ENCODE measurements at regions not wholly inside any gene's neighbourhood (a gene's known extent, or its start where the extent isn't known, plus 50 kb on each side); places are given as distances from the start of the nearest gene placed in this dataset.

- Mint-ChIP-seq H3K27me3 (no peaks in the 10 kb centered on the region), H3K4me1 (no peaks in the 10 kb centered on the region), H3K9me3 (peaks cover 0 to 3% (median 0%) of the 10 kb centered on the region in 7 donors), H3K27ac (no peak overlapping the region), H3K4me3 (no peak overlapping the region), H3K36me3 (no peaks in the 10 kb centered on the region)
- Histone ChIP-seq H3K27me3 (ENCODE audit: control insufficient read depth, insufficient read depth, low read length) (no peaks in the 10 kb centered on the region), H3K27ac (ENCODE audit: insufficient read depth, low read length, poor library complexity, severe bottlenecking) (no peak overlapping the region), H3K4me3 (ENCODE audit: low read depth, low read length) (no peak overlapping the region), H3K36me3 (ENCODE audit: control insufficient read depth, insufficient read depth, low read length) (no peaks in the 10 kb centered on the region), H3K4me1 (ENCODE audit: control insufficient read depth, insufficient read depth, low read length, poor library complexity, severe bottlenecking) (no peaks in the 10 kb centered on the region), H3K9me3 (ENCODE audit: control insufficient read depth in 2 of 2, low read length in 2 of 2) (no peaks in the 10 kb centered on the region)
- DNase-seq (no peak), ATAC-seq (ENCODE audit: low read depth in 2 of 2) (no peak)
These were observed 67.3 kb upstream of the SHH start for GRCh38 chr7:155879592-155879991.

GRCh38 chr7:155878674-155879073 lies 66.4 kb upstream of the SHH start:
- H3K27ac ChIP-seq (ENCODE audit: insufficient read depth, low read length, poor library complexity, severe bottlenecking) = no peak overlapping the region
- Mint-ChIP-seq H3K4me1 (no peaks in the 10 kb centered on the region), H3K9me3 (peaks cover 0 to 3% (median 0%) of the 10 kb centered on the region in 7 donors), H3K36me3 (no peaks in the 10 kb centered on the region), H3K27ac (no peak overlapping the region), H3K4me3 (no peak overlapping the region), H3K27me3 (peaks cover 6% of the 10 kb centered on the region)
- no peak overlapping the region for H3K4me3 ChIP-seq (ENCODE audit: low read depth, low read length)
- H3K27me3 ChIP-seq (ENCODE audit: control insufficient read depth, insufficient read depth, low read length) = no peaks in the 10 kb centered on the region
- no peaks in the 10 kb centered on the region for H3K4me1 ChIP-seq (ENCODE audit: control insufficient read depth, insufficient read depth, low read length, poor library complexity, severe bottlenecking)
- no peaks in the 10 kb centered on the region for H3K36me3 ChIP-seq (ENCODE audit: control insufficient read depth, insufficient read depth, low read length)
- DNase-seq (no peak), ATAC-seq (ENCODE audit: low read depth in 2 of 2) (no peak)
- no peaks in the 10 kb centered on the region for H3K9me3 ChIP-seq (ENCODE audit: control insufficient read depth in 2 of 2, low read length in 2 of 2)

GRCh38 chr7:155878250-155878649 lies 66.0 kb upstream of the SHH start:
- H3K27me3 Mint-ChIP-seq = peaks cover 6% of the 10 kb centered on the region
- Histone ChIP-seq H3K9me3 (ENCODE audit: control insufficient read depth in 2 of 2, low read length in 2 of 2) (no peaks in the 10 kb centered on the region), H3K36me3 (ENCODE audit: control insufficient read depth, insufficient read depth, low read length) (no peaks in the 10 kb centered on the region), H3K4me1 (ENCODE audit: control insufficient read depth, insufficient read depth, low read length, poor library complexity, severe bottlenecking) (no peaks in the 10 kb centered on the region), H3K27me3 (ENCODE audit: control insufficient read depth, insufficient read depth, low read length) (no peaks in the 10 kb centered on the region), H3K4me3 (ENCODE audit: low read depth, low read length) (no peak overlapping the region), H3K27ac (ENCODE audit: insufficient read depth, low read length, poor library complexity, severe bottlenecking) (no peak overlapping the region)
- no peak for ATAC-seq (ENCODE audit: low read depth in 2 of 2)
- H3K4me1 Mint-ChIP-seq = no peaks in the 10 kb centered on the region
- no peaks in the 10 kb centered on the region for H3K36me3 Mint-ChIP-seq
- DNase-seq = no peak
- H3K4me3 Mint-ChIP-seq = no peak overlapping the region
- peaks cover 0 to 3% (median 0%) of the 10 kb centered on the region in 7 donors for H3K9me3 Mint-ChIP-seq
- no peak overlapping the region for H3K27ac Mint-ChIP-seq

GRCh38 chr7:155877167-155877566 lies 64.9 kb upstream of the SHH start:
- Mint-ChIP-seq H3K4me1 (no peaks in the 10 kb centered on the region), H3K4me3 (no peak overlapping the region), H3K27ac (no peak overlapping the region), H3K27me3 (peaks cover 6% of the 10 kb centered on the region), H3K9me3 (peaks cover 0 to 3% (median 0%) of the 10 kb centered on the region in 7 donors), H3K36me3 (no peaks in the 10 kb centered on the region)
- no peaks in the 10 kb centered on the region for H3K9me3 ChIP-seq (ENCODE audit: control insufficient read depth in 2 of 2, low read length in 2 of 2)
- H3K36me3 ChIP-seq (ENCODE audit: control insufficient read depth, insufficient read depth, low read length) = no peaks in the 10 kb centered on the region
- DNase-seq = no peak
- no peaks in the 10 kb centered on the region for H3K4me1 ChIP-seq (ENCODE audit: control insufficient read depth, insufficient read depth, low read length, poor library complexity, severe bottlenecking)
- no peak overlapping the region for H3K27ac ChIP-seq (ENCODE audit: insufficient read depth, low read length, poor library complexity, severe bottlenecking)
- H3K27me3 ChIP-seq (ENCODE audit: control insufficient read depth, insufficient read depth, low read length) = no peaks in the 10 kb centered on the region
- no peak for ATAC-seq (ENCODE audit: low read depth in 2 of 2)
- no peak overlapping the region for H3K4me3 ChIP-seq (ENCODE audit: low read depth, low read length)

GRCh38 chr7:155874411-155874810 lies 62.1 kb upstream of the SHH start:
- Mint-ChIP-seq H3K9me3 (peaks cover 0 to 1% (median 0%) of the 10 kb centered on the region in 7 donors), H3K27me3 (peaks cover 16% of the 10 kb centered on the region), H3K27ac (no peak overlapping the region), H3K4me1 (no peaks in the 10 kb centered on the region), H3K4me3 (no peak overlapping the region), H3K36me3 (no peaks in the 10 kb centered on the region)
- Histone ChIP-seq H3K27ac (ENCODE audit: insufficient read depth, low read length, poor library complexity, severe bottlenecking) (no peak overlapping the region), H3K36me3 (ENCODE audit: control insufficient read depth, insufficient read depth, low read length) (no peaks in the 10 kb centered on the region), H3K4me3 (ENCODE audit: low read depth, low read length) (no peak overlapping the region), H3K27me3 (ENCODE audit: control insufficient read depth, insufficient read depth, low read length) (no peaks in the 10 kb centered on the region), H3K9me3 (ENCODE audit: control insufficient read depth in 2 of 2, low read length in 2 of 2) (no peaks in the 10 kb centered on the region), H3K4me1 (ENCODE audit: control insufficient read depth, insufficient read depth, low read length, poor library complexity, severe bottlenecking) (no peaks in the 10 kb centered on the region)
- DNase-seq (no peak), ATAC-seq (ENCODE audit: low read depth in 2 of 2) (no peak)

- Histone ChIP-seq H3K27ac (ENCODE audit: insufficient read depth, low read length, poor library complexity, severe bottlenecking) (no peak overlapping the region), H3K27me3 (ENCODE audit: control insufficient read depth, insufficient read depth, low read length) (no peaks in the 10 kb centered on the region), H3K9me3 (ENCODE audit: control insufficient read depth in 2 of 2, low read length in 2 of 2) (no peaks in the 10 kb centered on the region), H3K36me3 (ENCODE audit: control insufficient read depth, insufficient read depth, low read length) (no peaks in the 10 kb centered on the region), H3K4me3 (ENCODE audit: low read depth, low read length) (no peak overlapping the region), H3K4me1 (ENCODE audit: control insufficient read depth, insufficient read depth, low read length, poor library complexity, severe bottlenecking) (no peaks in the 10 kb centered on the region)
- Mint-ChIP-seq H3K4me3 (no peak overlapping the region), H3K4me1 (no peaks in the 10 kb centered on the region), H3K9me3 (peaks cover 0 to 2% (median 0%) of the 10 kb centered on the region in 7 donors), H3K36me3 (no peaks in the 10 kb centered on the region), H3K27me3 (peaks cover 16% of the 10 kb centered on the region), H3K27ac (no peak overlapping the region)
- ATAC-seq (ENCODE audit: low read depth in 2 of 2) (no peak), DNase-seq (no peak)
These were observed 61.7 kb upstream of the SHH start for GRCh38 chr7:155874010-155874409.

GRCh38 chr7:155872678-155873369 lies 60.6 kb upstream of the SHH start:
- H3K36me3 Mint-ChIP-seq = no peaks in the 10 kb centered on the region

GRCh38 chr7:155871211-155871610 lies 58.9 kb upstream of the SHH start:
- Histone ChIP-seq H3K27me3 (ENCODE audit: control insufficient read depth, insufficient read depth, low read length) (no peaks in the 10 kb centered on the region), H3K36me3 (ENCODE audit: control insufficient read depth, insufficient read depth, low read length) (no peaks in the 10 kb centered on the region), H3K4me3 (ENCODE audit: low read depth, low read length) (no peak overlapping the region), H3K27ac (ENCODE audit: insufficient read depth, low read length, poor library complexity, severe bottlenecking) (no peak overlapping the region), H3K9me3 (ENCODE audit: control insufficient read depth in 2 of 2, low read length in 2 of 2) (no peaks in the 10 kb centered on the region), H3K4me1 (ENCODE audit: control insufficient read depth, insufficient read depth, low read length, poor library complexity, severe bottlenecking) (no peaks in the 10 kb centered on the region)
- Mint-ChIP-seq H3K4me3 (no peak overlapping the region), H3K9me3 (peaks cover 0 to 3% (median 0%) of the 10 kb centered on the region in 7 donors), H3K4me1 (no peaks in the 10 kb centered on the region), H3K36me3 (no peaks in the 10 kb centered on the region), H3K27ac (no peak overlapping the region), H3K27me3 (peaks cover 16% of the 10 kb centered on the region)
- ATAC-seq (ENCODE audit: low read depth in 2 of 2) = no peak
- DNase-seq = no peak

More at GRCh38 chr7:155872678-155873369, 60.6 kb upstream of the SHH start:
- Histone ChIP-seq H3K4me1 (ENCODE audit: control insufficient read depth, insufficient read depth, low read length, poor library complexity, severe bottlenecking) (no peaks in the 10 kb centered on the region), H3K9me3 (ENCODE audit: control insufficient read depth in 2 of 2, low read length in 2 of 2) (no peaks in the 10 kb centered on the region), H3K27me3 (ENCODE audit: control insufficient read depth, insufficient read depth, low read length) (no peaks in the 10 kb centered on the region), H3K36me3 (ENCODE audit: control insufficient read depth, insufficient read depth, low read length) (no peaks in the 10 kb centered on the region), H3K27ac (ENCODE audit: insufficient read depth, low read length, poor library complexity, severe bottlenecking) (no peak overlapping the region), H3K4me3 (ENCODE audit: low read depth, low read length) (no peak overlapping the region)
- H3K9me3 Mint-ChIP-seq = peaks cover 0 to 2% (median 0%) of the 10 kb centered on the region in 7 donors
- no peak for DNase-seq
- H3K27me3 Mint-ChIP-seq = peaks cover 16% of the 10 kb centered on the region
- no peaks in the 10 kb centered on the region for H3K4me1 Mint-ChIP-seq
- no peak for ATAC-seq (ENCODE audit: low read depth in 2 of 2)
- H3K4me3 Mint-ChIP-seq = no peak overlapping the region
- H3K27ac Mint-ChIP-seq = no peak overlapping the region
